G401 (cell line): ENCODE measurements at regions not wholly inside any gene's neighbourhood (a gene's known extent, or its start where the extent isn't known, plus 50 kb on each side); places are given as distances from the start of the nearest gene placed in this dataset.

Experiments
- DNase-seq: peaks from one replicate; pipeline ENCODE4 v3.0.0-alpha.2; 2015; ENCODE audit warnings: low spot score
- in situ Hi-C: cut with HindIII; loops from 2 replicates; pipeline ENCODE4 v1.10.0; 2016; ENCODE audit warnings: low sequenced_read_pairs, mixed read lengths

- DNase-seq: no peak
- in situ Hi-C loops: no loop called here
Measured at GRCh38 chr20:12860619-12861247, 148.0 kb upstream of the SPTLC3 start.

GRCh38 chr20:12869669-12870068, 139.1 kb upstream of the SPTLC3 start:
- in situ Hi-C loops: no loop called here
- DNase-seq: no peak

- in situ Hi-C loops: no loop called here
- no peak for DNase-seq
Measured at GRCh38 chr20:12870588-12870987, 138.2 kb upstream of the SPTLC3 start.

- no peak for DNase-seq
- in situ Hi-C loops: no loop called here
Measured at GRCh38 chr20:12874933-12875332, 133.8 kb upstream of the SPTLC3 start.

- in situ Hi-C loops: no loop called here
- DNase-seq: peak; percentile 10
Measured at GRCh38 chr20:12875510-12875909, 133.3 kb upstream of the SPTLC3 start.

- in situ Hi-C loops: no loop called here
Measured at GRCh38 chr20:12882832-12883506, 125.8 kb upstream of the SPTLC3 start.

GRCh38 chr20:12883507-12883885, 125.3 kb upstream of the SPTLC3 start:
- in situ Hi-C loops: no loop called here
- no peak for DNase-seq

More at GRCh38 chr20:12882832-12883506, 125.8 kb upstream of the SPTLC3 start:
- DNase-seq: no peak

- in situ Hi-C loops: no loop called here
Measured at GRCh38 chr20:12886618-12887363, 122.0 kb upstream of the SPTLC3 start.

GRCh38 chr20:12891643-12892042, 117.1 kb upstream of the SPTLC3 start:
- in situ Hi-C loops: no loop called here
- DNase-seq: no peak

More at GRCh38 chr20:12886618-12887363, 122.0 kb upstream of the SPTLC3 start:
- no peak for DNase-seq

- DNase-seq: no peak
- in situ Hi-C loops: no loop called here
Measured at GRCh38 chr20:12893019-12893418, 115.8 kb upstream of the SPTLC3 start.

- DNase-seq: no peak
- in situ Hi-C loops: no loop called here
Measured at GRCh38 chr20:12893653-12894052, 115.1 kb upstream of the SPTLC3 start.

- in situ Hi-C loops: no loop called here
- DNase-seq: no peak
Measured at GRCh38 chr20:12894089-12894488, 114.7 kb upstream of the SPTLC3 start.

GRCh38 chr20:12896180-12896579, 112.6 kb upstream of the SPTLC3 start:
- no peak for DNase-seq
- in situ Hi-C loops: no loop called here

- DNase-seq: no peak
- in situ Hi-C loops: no loop called here
Measured at GRCh38 chr20:12902992-12903391, 105.8 kb upstream of the SPTLC3 start.

- no peak for DNase-seq
- in situ Hi-C loops: no loop called here
Measured at GRCh38 chr20:12906361-12906760, 102.4 kb upstream of the SPTLC3 start.

- in situ Hi-C loops: no loop called here
- no peak for DNase-seq
Measured at GRCh38 chr20:12911372-12911771, 97.4 kb upstream of the SPTLC3 start.

GRCh38 chr20:12913781-12914443, 94.9 kb upstream of the SPTLC3 start:
- DNase-seq: no peak
- in situ Hi-C loops: no loop called here

- in situ Hi-C loops: no loop called here
- no peak for DNase-seq
Measured at GRCh38 chr20:12914804-12915203, 94.0 kb upstream of the SPTLC3 start.

GRCh38 chr20:12916699-12917098, 92.1 kb upstream of the SPTLC3 start:
- in situ Hi-C loops: no loop called here
- no peak for DNase-seq

- DNase-seq: no peak
- in situ Hi-C loops: no loop called here
Measured at GRCh38 chr20:12924126-12924525, 84.6 kb upstream of the SPTLC3 start.
